IMR-90 (cell line): ENCODE measurements at regions not wholly inside any gene's neighbourhood (a gene's known extent, or its start where the extent isn't known, plus 50 kb on each side); places are given as distances from the start of the nearest gene placed in this dataset. TPM values are rescaled to one million over a fixed set of nuclear protein-coding genes. Genes with fewer than 3 reads are reported as not detected.
"Not testable (repeated sequence)": the region's sequence is repeated elsewhere in the genome, so short reads cannot be mapped to it uniquely, and the experiment has no call there.

ENCODE experiments used
- ATAC-seq: fragments of 200-7000 bp; cut with Tn5 transposase; 2 replicates; pipeline ENCODE4 v1.9.1; 2020; ENCODE audit warnings: low read depth, mild to moderate bottlenecking, moderate library complexity
- BruUV-seq: library from RNA; stranded (reverse); fragments of 400-500 nt; replicated peaks from 2 replicates; lab custom pipeline; 2021; lab: Mats Ljungman, UMichigan
- CTCF ChIA-PET: fragments of 300-600 bp; formaldehyde crosslinking; extraction: SDS; loops from one replicate; lab custom pipeline; 2021; ENCODE audit warnings: antibody characterized with exemption; lab: Yijun Ruan, JAX
- POLR2A ChIA-PET: fragments of 300-600 bp; sonication (Branson Sonifier 250); formaldehyde crosslinking; loops from one replicate; lab custom pipeline; 2022; ENCODE audit warnings: antibody characterized with exemption; ENCODE audit not compliant: unreplicated experiment; lab: Charles Lee
- DNase-seq: peaks from one replicate; pipeline ENCODE4 v3.0.0; 2013
- H2AFZ ChIP-seq: replicated peaks from 2 replicates; pipeline ENCODE3; 2013; ENCODE audit warnings: low read length, mild to moderate bottlenecking; ENCODE audit not compliant: poor library complexity
- H2AK5ac ChIP-seq: 2 replicates; pipeline ENCODE4 v1.6.1; 2013; ENCODE audit warnings: low read depth, low read length, inconsistent platforms
- H2AK9ac ChIP-seq: replicated peaks from 2 replicates; pipeline ENCODE3; 2013; ENCODE audit warnings: mild to moderate bottlenecking, low read depth, low read length, moderate library complexity; ENCODE audit not compliant: poor library complexity
- H2BK120ac ChIP-seq: 2 replicates; pipeline ENCODE4 v1.6.1; 2013; ENCODE audit warnings: low read depth, low read length, inconsistent platforms
- H2BK15ac ChIP-seq: 3 replicates; pipeline ENCODE4 v1.6.1; 2013; ENCODE audit warnings: low read depth, low read length, inconsistent platforms
- H2BK20ac ChIP-seq: 2 replicates; pipeline ENCODE4 v1.6.1; 2013; ENCODE audit warnings: low read depth, mild to moderate bottlenecking, inconsistent platforms, low read length, moderate library complexity
- H2BK5ac ChIP-seq: 2 replicates; pipeline ENCODE4 v1.6.1; 2013; ENCODE audit warnings: mild to moderate bottlenecking, low read depth, low read length, inconsistent platforms; ENCODE audit not compliant: poor library complexity, severe bottlenecking
- H3K14ac ChIP-seq: replicated peaks from 2 replicates; pipeline ENCODE4 v1.6.1; 2013; ENCODE audit warnings: low read depth, low read length, inconsistent platforms
- H3K18ac ChIP-seq: 2 replicates; pipeline ENCODE4 v1.6.1; 2013; ENCODE audit warnings: low read depth, low read length, control low read depth
- H3K23ac ChIP-seq: 2 replicates; pipeline ENCODE4 v1.6.1; 2013; ENCODE audit warnings: low read depth, low read length, inconsistent platforms
- H3K27ac ChIP-seq: 2 replicates; pipeline ENCODE4 v1.5.1; 2013; ENCODE audit warnings: mild to moderate bottlenecking, control low read depth, low read length; ENCODE audit not compliant: insufficient read depth
- H3K27me3 ChIP-seq: 2 replicates; pipeline ENCODE4 v1.6.1; 2013; ENCODE audit warnings: low read length; ENCODE audit not compliant: control insufficient read depth, insufficient read depth
- H3K36me3 ChIP-seq: 2 replicates; pipeline ENCODE4 v1.6.1; 2013; ENCODE audit warnings: low read length, mixed read lengths; ENCODE audit not compliant: control insufficient read depth, insufficient read depth
- H3K4ac ChIP-seq: 2 replicates; pipeline ENCODE4 v1.6.1; 2013; ENCODE audit warnings: low read depth, low read length, inconsistent platforms
- H3K4me1 ChIP-seq: 2 replicates; pipeline ENCODE4 v1.6.1; 2013; ENCODE audit warnings: low read length, mixed read lengths; ENCODE audit not compliant: control insufficient read depth, insufficient read depth
- H3K4me2 ChIP-seq: 2 replicates; pipeline ENCODE4 v1.6.1; 2013; ENCODE audit warnings: low read depth, mild to moderate bottlenecking, control low read depth, low read length, moderate library complexity
- H3K4me3 ChIP-seq: 2 replicates; pipeline ENCODE4 v1.5.1; 2013; ENCODE audit warnings: low read depth, mild to moderate bottlenecking, control low read depth, low read length, moderate library complexity; ENCODE audit not compliant: insufficient read depth
- H3K56ac ChIP-seq: 2 replicates; pipeline ENCODE4 v1.6.1; 2013; ENCODE audit warnings: low read length, inconsistent platforms; ENCODE audit not compliant: insufficient read depth; ENCODE audit errors: extremely low read depth
- H3K79me1 ChIP-seq, 2 experiments: 2 replicates each; pipeline ENCODE4 v1.6.1; 2013; ENCODE audit warnings: low read length in 2 of 2, inconsistent platforms in 1 of 2, low read depth in 1 of 2
- H3K9ac ChIP-seq: 2 replicates; pipeline ENCODE4 v1.6.1; 2013; ENCODE audit warnings: low read depth, low read length, control low read depth
- H3K9me1 ChIP-seq: 2 replicates; pipeline ENCODE4 v1.6.1; 2013; ENCODE audit warnings: low read length, inconsistent platforms; ENCODE audit not compliant: insufficient read depth
- H3K9me3 ChIP-seq: 2 replicates; pipeline ENCODE4 v1.6.1; 2013; ENCODE audit warnings: low read length; ENCODE audit not compliant: control insufficient read depth, insufficient read depth
- H4K20me1 ChIP-seq: 2 replicates; pipeline ENCODE4 v1.6.1; 2013; ENCODE audit warnings: low read length, inconsistent platforms; ENCODE audit not compliant: insufficient read depth
- H4K5ac ChIP-seq: 2 replicates; pipeline ENCODE4 v1.6.1; 2013; ENCODE audit warnings: mild to moderate bottlenecking, low read depth, low read length, control low read depth
- H4K8ac ChIP-seq, 2 experiments: 2 replicates each; pipeline ENCODE4 v1.6.1; 2013; ENCODE audit warnings: low read depth in 2 of 2, low read length in 2 of 2, control low read depth in 1 of 2, inconsistent platforms in 1 of 2
- H4K91ac ChIP-seq: 2 replicates; pipeline ENCODE4 v1.6.1; 2013; ENCODE audit warnings: low read depth, low read length, inconsistent platforms; ENCODE audit not compliant: insufficient read depth
- WGBS, 2 experiments: methylation state at CpG; one replicate each; pipeline versions ENCODE4 v1.1.5 to v1.1.7; 2013; ENCODE audit warnings: missing lambda C conversion rate in 2 of 2; ENCODE audit not compliant: insufficient read length in 1 of 2; ENCODE audit errors: extremely low coverage in 2 of 2; 5-methylcytosine and 5-hydroxymethylcytosine counted together
- dilution Hi-C: fragments of 300-500 bp; cut with HindIII; formaldehyde crosslinking; loops from one replicate; pipeline ENCODE4 v1.14.3; 2018; ENCODE audit warnings: low sequenced_read_pairs; ENCODE audit not compliant: unreplicated experiment
- in situ Hi-C: fragments of 300-500 bp; cut with MboI; formaldehyde crosslinking; loops from 3 replicates; pipeline ENCODE4 v1.14.3; 2019; ENCODE audit warnings: low sequenced_read_pairs, inconsistent platforms, mixed read lengths
- intact Hi-C: fragments of 100-400 bp; cut with micrococcal nuclease; formaldehyde crosslinking; loops from 2 replicates; pipeline ENCODE4 v1.10.0; 2022
- microRNA-seq, 2 experiments: library from miRNA; stranded (forward) in 1 of 2; unstranded in 1 of 2; fragments of 10-50 nt in 1 of 2; fragments of <30 nt in 1 of 2; gene quantifications in 1 of 2; microRNA quantifications in 1 of 2; one replicate each; pipeline versions ENCODE3 to v1.1.0; 2013 to 2020; ENCODE audit not compliant: insufficient read depth in 1 of 2, insufficient read length in 1 of 2, unreplicated experiment in 1 of 2
- small RNA-seq, 5 experiments: library from RNA; depleted of rRNA; stranded (forward); fragments of <200 nt; gene quantifications; one replicate each; pipeline ENCODE3, GENCODE V24; 2012

DNA sequence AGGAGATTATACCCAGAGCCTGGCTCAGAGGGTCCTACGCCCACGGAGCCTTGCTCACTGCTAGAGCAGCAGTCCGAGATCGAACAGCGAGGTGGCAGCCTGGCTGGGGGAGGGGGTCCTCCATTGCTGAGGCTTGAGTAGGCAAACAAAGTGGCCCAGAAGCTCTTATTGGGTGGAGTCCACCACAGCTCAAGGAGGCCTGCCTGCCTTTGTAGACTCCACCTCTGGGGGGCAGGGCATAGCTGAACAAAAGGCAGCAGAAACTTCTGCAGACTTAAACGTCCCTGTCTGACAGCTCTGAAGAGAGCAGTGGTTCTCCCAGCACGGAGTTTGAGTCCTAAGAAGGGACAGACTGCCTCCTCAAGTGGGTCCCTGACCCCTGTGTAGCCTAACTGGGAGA, 75.0 kb downstream of the TRIM27 start:
- H3K36me3 ChIP-seq, H2BK120ac ChIP-seq, H3K27me3 ChIP-seq, H3K4ac ChIP-seq, H2AK9ac ChIP-seq, H3K9me1 ChIP-seq, H3K79me1 ChIP-seq, H3K4me3 ChIP-seq, H2BK5ac ChIP-seq, H2BK15ac ChIP-seq, H3K18ac ChIP-seq, dilution Hi-C loops, H3K9me3 ChIP-seq, H3K4me2 ChIP-seq, H2AFZ ChIP-seq, H3K14ac ChIP-seq, H4K20me1 ChIP-seq, H4K91ac ChIP-seq, intact Hi-C loops, DNase-seq, POLR2A ChIA-PET, ATAC-seq, BruUV-seq, H3K9ac ChIP-seq, H2BK20ac ChIP-seq, H4K8ac ChIP-seq, H3K4me1 ChIP-seq, H3K23ac ChIP-seq, in situ Hi-C loops, H4K5ac ChIP-seq, H2AK5ac ChIP-seq, H3K27ac ChIP-seq, H3K56ac ChIP-seq: not testable (repeated sequence)
- CTCF ChIA-PET, result interaction anchor here (0.6 to 1.3 kb wide), 2 partner anchors 10 to 11 kb away, joined by 3 to 4 read pairs; no protein-coding TSS in a partner anchor
- WGBS, 2 experiments, result no CpG with 5 or more reads among the region's 7 CpGs

Small RNA genes lying in the stretch of these regions (microRNA-seq; reads per million reads assigned to microRNA genes)
- gene AL121932.1 (ENCODE audit: insufficient read depth, insufficient read length), result not detected

Small RNA genes lying in the stretch of these regions (small RNA-seq; reads per million reads assigned to genes)
- 0 reads per million in 5 experiments for gene AL121932.1
